Stimulated activated CD4-positive, alpha-beta T cell treated with anti-CD3 and anti-CD28 coated beads, Interleukin-4, amount 100 ng/mL, for 1 hour (primary cell): ENCODE measurements at regions not wholly inside any gene's neighbourhood (a gene's known extent, or its start where the extent isn't known, plus 50 kb on each side); places are given as distances from the start of the nearest gene placed in this dataset.
"Not testable (repeated sequence)": the region's sequence is repeated elsewhere in the genome, so short reads cannot be mapped to it uniquely, and the experiment has no call there.

Source experiments
- DNase-seq: peaks from one replicate; pipeline ENCODE4 v3.0.0-alpha.2; 2020

DNA sequence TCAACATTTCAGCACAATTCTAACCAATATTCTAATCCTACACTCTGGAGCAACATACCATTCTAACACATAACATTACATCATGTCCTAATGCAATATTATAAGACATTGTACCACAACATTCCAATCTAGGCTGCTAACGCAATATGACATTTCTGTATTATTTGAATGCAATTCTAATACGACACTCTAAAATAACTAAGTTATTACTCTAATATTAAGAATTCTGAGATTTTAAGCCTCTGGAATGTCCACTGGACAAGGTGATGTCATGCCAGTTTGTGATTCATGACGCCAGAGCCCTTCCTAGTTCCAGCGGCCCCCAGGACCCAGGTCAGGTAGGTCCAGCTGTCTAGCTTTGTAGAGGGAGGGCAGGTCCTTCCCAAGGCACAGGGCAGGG is 69.7 kb upstream of the SIRPA start:
- DNase-seq, result no peak

DNA sequence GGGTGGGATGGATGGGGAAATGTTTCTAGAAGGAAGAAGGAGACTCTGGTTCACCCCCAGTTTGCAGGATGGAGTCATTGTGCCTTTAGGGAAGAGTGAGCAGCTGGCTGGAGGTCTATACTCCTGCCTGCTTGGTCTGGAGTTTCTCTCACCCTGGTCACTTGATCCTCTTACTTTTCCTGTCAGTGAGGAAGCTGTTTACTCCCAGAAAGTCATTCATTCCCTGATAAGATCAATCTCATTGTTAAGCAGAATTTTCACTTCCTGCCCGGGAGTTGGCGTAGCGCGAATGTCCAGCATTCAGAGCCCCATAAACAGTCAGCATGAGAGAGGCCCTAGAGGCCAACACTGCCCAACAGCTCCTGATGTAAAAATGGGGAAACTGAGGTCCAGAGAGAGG is 70.4 kb upstream of the SIRPA start:
- no peak for DNase-seq

DNA sequence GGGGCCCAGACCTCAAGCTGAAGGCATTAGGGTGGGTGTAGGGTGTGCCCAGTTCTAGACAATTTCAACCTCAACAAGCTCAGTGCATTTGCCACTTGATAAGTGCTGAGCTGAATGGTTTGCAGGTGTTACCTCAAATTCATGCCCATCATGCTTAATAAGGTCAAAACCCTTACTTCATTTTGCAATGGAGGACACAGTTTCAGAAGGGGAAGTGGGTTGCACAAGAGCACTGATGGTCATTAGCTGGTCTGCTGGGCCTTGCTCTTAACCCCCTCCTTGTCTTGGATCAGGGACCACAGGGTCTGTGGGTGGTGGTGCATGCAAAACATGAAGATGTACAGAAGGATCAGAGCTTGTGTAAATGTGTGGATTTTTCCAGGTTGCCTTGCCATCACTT is 71.0 kb upstream of the SIRPA start:
- no peak for DNase-seq

DNA sequence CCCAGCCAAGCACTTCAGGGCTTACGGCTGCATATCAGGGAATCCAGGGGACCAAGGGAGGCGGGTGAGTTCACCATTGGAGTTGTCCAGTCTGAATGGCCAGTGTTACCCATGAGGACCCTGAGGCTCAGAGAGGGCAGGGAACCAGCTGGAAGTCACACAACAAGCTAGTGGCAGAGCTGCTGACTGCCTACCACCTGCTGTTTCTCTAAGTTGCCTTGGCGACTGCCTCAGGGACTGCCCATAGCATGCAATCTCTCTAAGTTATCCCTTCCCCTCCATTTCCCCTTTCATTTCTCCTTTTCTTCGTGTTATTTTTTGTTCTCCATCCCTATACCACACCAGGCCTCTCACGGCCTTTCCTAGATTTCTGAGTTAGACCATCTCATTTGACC is 71.8 kb upstream of the SIRPA start:
- DNase-seq, result no peak

DNA sequence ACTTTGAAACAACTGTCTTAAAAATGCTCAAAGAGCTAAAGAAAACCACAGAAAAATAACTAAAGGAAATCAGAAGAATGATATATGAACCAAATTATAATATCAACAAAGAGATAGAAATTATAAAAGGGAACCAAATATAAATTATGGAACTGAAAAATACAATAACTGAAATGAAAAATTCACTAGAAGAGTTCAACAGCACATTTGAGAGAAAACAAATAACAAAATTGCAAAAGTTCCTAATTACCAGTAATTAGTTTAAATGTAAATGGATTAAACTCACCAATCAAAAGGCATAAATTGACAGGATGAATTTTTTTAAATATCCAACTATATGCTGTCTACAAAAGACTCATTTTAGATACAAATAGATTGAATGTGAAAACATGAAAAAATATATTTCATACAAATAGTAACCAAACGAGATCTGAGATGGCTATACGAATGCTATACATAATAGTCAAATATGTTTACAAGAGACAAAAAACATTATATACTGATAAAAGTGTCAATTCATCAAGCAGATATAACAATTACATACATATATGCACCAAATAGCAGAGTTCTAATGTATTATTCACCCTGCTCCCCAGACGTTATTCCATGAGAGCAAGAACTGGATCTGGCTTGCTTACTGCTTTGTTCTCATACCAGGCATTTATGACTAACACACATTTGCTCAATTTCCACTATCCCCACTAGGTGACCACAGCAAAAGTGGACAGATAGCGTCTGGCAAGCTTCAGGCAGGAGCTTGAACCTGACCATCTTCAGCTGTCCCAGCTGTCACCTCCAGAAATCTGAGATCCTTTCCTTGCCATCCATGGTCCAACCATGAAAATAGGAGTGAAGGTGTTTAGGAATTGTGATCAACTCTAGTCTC is 72.4 kb upstream of the SIRPA start:
- DNase-seq, result no peak

DNA sequence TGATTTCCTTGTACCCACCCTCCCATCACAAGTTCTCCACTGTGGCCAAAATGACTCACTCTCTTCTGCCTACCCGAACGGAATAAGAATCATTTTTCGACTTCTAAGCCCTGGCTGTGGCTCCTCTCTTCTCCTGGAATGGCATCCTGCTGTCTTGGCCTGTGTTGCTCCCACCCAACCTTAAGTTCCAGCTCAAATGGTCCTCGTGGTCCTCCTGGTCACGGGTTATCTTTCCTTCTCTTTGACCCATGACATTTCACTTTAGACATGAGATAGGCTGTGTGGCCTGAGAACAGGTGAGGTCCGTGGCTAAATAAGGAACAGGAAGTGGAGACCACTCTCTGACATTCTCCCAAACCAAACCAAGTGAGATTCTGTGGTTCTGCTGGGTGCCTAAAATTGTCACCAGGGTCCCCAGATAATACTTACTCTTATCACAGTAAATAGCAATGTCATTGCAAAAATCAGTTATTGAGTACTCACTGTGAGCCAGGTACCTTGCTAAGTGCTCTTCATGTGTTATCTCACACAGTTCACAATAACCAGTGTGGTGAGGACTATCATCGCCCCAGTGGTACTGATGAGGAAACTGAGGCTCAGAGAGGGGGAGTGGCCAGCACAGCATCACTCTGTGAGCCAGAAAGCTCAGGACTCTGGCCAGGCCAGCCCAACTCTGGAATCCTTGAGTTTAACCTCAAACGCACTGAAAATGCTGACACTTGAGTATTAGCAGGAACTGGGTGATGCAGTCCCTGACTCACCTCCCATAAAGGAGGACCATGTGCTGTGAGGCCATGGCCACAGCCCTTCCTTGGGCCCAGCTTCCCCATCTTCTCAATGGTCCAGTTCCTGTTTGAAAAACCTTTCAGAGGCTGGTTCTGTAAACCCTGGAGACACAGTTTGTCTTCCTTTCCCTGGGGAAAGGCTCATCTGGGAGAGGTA is 74.8 kb upstream of the SIRPA start:
- DNase-seq, result no peak

DNA sequence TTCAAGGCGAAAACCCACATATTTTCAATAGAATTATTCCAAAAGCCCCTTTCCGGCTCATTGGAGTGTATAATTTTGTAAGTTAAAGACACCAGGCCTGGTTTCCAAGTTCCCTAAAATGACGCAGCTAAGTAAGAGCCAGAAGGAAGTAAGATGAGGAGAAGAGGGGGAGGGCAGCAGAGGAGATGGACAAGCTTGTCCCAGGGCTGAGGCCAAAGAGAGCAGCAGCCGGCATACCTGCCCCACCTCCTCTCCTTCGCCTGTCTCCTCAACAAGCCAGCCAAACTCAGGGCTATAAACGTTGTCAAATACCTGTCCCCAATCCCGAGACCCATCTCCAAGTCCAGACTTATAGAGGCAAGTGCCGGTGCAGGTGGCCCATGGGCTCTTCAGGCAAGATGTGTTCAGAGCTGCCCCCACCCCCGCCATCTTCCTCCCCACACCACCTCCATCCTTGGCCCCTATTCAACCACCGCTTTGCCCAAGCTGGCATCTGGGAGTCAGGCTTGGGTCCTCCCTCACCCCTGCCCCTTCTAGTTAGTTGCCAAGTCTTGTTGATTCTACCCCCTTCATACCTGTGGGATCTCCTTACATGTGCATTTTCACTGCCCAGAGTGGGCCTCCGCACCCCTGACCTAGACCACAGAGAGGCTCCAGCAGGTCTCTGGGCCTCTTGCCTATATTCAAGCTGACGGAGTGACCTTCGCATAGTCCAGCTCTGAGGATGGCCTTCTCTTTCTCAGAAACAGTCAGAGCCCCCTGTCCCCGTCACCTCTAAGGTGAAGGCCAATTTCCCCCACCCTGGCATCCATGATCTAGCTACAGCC is 75.7 kb upstream of the SIRPA start:
- no peak for DNase-seq

DNA sequence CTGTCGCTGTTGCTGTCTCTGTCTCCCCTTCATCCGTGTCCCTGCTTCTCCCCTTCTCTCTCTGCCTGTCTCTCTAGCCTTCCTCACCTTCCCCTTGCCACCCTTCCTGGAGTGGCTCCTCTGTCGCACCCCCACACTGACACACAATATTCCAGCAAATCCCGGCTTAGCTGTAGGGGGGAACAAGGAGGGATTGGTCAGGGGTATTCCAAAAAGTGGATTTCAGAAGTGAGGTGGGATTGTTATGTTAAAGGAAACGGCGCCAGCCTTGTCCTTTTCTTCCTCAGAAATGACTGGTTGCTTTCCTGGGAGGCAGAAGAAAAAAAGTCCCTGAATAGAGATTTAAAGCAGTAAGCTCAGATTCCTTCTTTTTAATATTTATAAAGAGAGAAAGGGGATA is 76.3 kb upstream of the SIRPA start:
- DNase-seq, result no peak

DNA sequence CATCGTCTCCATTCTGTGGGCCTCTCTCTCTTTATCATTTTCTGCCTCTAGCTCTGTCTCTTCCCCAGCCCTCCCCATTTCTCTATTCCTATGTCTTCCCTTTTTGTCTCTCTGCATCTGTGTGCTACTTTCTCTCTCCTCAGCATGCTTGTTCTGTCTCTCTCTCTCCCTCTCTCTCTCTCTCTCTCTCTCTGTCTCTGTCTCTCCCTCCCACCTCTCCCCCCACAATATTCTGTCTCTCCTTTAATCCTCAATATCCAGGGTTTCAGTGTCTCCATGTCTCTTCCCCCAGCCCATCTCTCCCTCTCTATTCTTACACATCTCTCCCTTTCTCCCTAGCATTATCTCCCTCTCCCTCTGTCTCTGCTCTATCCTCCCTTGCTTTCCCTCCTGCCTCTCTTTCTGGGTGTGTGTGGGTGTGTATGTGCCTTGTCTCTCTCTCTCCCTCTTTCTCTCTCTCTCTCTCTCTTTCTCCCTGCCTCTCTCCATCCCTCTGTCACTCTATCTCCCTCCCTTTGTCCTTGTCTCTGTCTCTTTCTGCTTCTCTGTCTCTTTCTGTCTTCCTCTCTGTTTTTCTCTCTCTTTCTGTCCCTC is 76.9 kb upstream of the SIRPA start:
- no peak for DNase-seq

DNA sequence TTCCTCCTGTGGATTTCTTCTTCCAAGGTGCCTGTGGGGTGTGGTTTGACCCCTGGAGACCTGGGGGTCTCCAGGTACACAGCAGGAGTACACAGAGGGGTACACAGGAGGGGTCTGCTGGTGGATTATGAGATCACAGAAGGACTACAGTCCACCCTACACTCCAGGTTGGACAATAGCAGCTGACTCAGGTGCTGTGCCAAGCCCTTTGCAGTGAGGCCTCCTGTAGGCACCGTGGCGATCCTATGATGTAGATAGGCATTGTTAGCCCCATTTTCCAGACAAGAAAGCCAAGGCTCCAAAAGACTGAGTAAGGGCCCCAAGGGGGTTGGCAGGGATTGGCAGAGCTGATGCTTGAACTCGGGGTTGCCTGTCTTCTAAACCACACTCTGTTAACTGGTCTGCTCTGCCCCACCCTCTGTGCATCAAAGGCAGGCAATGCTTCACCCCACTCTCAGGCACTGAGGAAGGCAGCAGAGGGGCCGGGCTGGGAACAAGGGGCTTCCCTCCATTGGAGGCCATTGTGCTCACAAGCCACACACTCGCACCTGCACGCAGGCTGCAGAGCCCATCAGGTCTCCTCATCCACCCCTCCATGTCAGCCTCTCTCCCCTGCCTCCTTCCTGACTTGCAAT is 77.5 kb upstream of the SIRPA start:
- no peak for DNase-seq

DNA sequence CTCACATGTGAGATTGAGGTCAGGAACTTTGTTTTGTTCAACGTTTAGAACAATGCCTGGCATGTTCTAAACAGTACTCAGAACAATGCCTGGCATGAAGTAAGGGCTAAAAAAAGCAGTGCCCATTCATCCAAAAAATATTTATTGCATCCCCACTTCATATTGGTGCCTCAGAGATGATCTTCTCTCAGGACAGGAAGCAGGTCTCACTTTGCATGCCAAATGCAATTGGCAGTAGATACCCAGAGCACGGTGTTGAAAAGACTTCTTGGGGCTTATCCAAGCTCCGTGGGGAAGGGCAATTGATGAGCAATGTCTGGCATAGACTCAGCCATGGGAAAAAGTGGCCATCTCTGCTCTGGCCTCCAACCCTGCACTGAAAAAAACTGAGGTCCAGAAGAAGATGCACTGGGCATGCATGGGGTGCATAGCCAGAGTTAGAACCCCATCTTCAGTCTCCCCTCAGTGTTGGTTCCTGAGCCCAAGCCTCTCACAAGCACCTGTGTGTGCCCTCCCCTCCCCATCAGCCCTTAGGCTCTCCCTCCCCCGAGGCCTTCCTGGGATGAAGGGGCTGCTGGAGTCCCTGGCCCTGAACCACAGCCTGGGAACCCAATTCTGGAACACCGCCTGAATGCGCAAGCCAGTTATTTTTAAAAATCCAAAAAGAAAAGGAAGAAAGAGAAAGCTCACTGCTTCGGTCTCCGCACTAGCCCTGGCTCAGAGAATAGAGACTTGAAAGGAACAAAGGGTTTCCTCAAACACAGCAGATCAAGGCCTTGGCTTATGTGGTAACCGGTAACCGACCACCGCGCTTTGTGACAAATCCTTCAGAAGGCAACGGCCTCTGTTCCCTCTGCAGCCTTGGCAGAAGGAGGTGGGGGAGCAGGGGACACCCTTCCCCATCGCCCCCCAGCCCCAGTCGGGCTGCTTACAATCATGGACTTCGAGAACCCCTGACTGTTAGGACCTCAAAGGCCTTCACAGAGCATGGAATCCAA is 78.5 kb upstream of the SIRPA start:
- DNase-seq, result no peak

DNA sequence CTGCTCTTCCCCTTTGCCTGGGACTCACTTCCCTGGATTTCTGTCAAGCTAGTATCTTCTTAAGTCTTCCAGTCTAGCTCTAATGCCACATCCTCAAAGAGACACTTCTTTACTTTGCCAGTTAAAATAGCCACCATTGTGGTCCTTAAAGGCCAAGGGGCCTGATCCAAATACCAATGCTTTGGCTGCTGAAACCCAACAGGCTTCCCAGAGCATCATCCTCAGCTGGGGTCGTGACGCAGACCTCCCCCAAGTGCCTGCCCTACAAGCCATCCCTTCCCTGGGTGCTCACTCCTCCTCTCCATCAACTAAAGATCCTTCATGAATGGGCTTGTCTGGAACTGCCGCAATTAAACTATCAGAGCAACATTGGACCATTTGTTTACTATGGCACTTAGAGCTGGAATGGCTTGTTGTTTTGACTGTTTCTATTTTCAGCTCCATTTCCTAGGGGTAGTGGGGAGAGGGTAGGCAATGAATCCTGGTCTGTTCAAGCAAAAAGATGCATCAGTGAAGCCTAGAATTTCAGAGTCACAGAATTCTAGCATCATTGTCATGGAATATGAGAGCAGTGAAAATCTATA is 79.6 kb upstream of the SIRPA start:
- no peak for DNase-seq

DNA sequence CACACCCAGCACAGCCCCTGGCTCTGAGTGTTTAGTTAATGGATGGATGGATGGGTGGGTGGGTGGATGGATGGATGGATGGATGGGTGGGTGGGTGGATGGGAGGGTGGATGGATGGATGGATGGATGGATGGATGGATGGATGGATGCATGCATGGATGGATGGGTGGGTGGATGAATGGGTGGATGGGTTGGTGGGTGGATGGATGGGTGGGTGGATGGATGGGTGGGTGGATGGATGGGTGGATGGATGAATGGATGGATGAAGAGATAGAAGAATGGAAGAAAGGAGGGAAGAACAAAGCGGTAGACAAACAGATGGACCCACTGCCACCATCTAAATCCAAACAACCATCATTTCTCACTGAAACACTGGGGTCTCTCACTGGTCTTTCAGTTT is 80.3 kb upstream of the SIRPA start:
- DNase-seq, result not testable (repeated sequence)

DNA sequence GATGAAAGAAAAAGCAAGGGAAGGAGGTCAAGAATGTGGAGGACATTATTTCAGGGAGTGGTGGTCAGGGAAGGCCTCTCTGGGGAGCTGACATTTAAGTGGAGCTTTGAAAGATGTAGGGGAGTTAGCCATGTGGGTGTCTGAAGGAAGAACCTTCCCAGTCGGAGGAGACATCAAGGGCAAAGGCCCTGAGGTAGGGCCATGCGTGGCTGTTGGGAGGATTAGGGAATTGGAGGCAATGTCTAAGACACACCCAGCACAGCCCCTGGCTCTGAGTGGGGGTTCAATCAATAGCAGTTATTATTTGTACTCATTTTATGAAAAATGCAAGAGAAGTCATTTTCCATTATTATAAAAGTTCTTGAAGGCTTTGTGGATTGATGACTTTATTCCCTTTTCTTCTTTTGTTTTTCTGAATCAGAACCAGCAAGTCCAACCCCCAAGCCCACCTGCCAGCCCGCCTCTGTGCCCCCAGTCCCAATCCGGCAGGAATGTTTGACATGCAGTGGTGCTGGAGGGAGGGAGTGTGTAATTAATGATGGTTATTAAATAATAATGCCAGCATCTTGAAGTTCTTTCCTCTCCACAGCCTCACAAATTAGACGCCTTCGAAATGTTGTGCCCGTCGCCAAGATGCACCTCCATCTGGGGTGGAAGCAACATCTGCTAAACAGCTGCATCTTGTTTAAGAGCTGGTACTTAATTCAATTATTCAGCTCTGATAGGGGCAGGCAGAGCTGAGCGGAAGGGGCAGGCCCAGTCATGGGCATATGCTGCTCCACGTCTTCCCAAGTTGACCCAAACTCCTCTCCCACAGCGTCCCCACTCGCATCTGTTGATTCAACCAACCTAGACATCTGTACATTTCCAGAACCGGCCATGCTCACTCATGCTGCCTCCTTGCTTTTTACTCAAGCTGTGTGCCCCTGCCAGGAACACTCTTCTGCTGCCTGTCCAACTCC is 81.3 kb upstream of the SIRPA start:
- DNase-seq, result no peak

DNA sequence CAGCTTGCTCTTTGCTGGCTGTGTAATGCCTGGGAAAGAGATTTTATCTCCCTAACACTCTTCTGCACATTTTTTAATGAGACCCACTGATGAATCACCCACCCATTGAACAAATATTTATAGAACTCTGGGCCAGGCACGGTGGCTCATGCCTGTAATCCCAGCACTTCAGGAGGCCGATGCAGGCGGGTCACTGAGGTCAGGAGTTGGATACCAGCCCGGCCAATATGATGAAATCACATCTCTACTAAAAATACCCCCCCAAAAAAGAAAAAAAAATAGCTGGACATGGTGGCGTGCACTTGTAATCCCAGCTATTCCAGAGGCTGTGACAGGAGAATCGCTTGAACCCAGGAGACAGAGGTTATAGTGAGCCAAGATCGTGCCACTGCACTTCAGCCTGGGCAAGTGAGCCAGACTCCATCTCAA is 82.1 kb upstream of the SIRPA start:
- no peak for DNase-seq

DNA sequence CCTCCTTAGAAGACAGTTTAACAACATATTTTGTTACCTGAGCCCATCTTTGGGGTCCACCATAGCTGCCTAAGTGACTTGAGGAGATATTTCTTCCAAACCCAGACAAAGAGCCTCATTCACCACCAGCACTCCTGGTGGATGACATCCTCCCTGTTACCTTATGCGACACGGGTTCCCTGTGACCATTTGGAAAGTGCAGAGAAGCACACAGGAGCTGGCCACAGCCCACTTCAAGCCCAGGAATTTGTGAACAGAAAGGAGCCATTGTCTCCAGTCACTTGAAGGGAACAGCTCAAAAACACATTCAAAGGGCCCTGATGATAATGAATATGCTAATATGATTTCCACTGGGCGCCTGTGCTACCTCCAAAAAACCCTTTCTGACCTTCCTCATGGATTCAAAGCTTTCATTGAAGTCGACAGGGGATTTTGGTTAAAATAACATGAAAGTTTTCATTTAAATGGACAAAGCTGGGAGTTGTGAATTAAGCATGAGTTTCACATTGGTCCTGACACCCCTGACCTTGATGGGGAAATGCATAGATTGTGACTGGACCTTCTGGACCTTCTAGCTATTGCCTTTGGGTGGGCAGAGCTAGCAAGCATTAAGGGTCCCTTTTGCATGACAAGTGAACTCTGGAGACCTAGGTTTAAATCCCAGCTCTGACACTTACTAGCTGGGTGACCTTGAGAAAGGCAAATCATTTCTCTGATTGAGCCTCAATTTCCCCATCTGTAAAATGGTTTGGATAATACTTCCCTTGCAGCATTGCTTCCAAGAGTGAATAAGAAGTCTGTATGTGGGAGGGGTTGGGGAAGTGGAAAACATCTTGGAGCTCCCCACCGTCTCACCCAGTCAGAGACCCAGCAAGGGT is 83.3 kb upstream of the SIRPA start:
- no peak for DNase-seq

DNA sequence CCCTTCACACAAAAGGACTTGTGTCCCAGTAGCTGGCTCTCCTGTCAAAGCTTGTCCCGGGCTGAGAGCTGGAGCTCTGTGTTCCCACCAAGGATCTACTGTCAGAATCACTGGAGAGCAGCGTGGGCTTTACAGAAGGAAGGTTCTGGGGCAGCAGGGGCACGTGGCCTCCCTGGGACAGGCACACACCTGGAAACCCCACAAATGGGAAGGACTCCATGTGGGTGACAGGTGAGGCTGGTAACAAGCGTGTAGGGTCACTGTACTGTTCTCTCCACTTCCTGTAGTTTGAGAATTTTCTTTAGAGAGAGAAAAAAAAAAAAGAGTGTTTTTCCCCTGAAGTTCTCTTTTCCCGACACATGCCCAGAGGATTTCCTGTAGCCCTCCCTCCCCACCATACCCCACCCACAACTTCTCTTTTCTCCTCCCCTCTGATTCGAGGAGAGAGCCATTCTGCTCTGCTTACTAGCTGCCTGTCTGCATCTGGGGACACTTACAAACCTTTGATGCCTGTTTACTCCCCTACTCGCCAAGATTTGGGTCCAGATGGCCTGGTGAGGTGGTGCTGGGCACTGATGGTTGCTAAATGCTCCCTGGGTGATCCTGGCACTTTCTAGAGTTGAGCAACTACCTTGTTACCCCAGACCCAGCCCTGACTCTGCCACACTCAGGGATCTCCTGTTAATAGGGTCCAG is 84.1 kb upstream of the SIRPA start:
- DNase-seq, result no peak

DNA sequence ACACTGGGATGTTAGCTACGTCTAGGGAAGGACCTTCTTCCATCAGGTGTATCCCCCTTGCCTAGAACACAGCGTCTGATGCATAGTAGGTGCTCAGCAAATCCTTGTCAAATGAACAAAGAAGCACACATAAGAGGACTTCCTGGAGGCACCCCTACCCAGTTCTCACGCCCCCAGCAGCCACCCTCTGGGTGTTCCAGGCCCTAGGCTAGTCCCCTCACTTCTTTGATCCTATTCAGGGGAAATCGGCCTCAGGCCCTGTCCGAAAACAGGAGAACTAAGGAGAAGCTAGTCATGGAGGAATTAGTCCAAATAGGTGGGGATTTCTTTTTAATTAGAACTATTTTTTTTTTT is 84.7 kb upstream of the SIRPA start:
- no peak for DNase-seq
